Sciatic nerve (tissue), 2 donors: ENCODE measurements at regions not wholly inside any gene's neighbourhood (a gene's known extent, or its start where the extent isn't known, plus 50 kb on each side); places are given as distances from the start of the nearest gene placed in this dataset.
A peak's percentile ranks its signal among the peaks of the same experiment; 100 is the strongest.
"Not testable (repeated sequence)": the region's sequence is repeated elsewhere in the genome, so short reads cannot be mapped to it uniquely, and the experiment has no call there.

Source experiments
- ATAC-seq: fragments of 200-7000 bp; cut with Tn5 transposase; one replicate; pipeline ENCODE4 v1.9.1; 2020; ENCODE audit warnings: mild to moderate bottlenecking, moderate library complexity
- DNase-seq: peaks from one replicate; pipeline ENCODE4 v3.0.0-alpha.2; 2020; ENCODE audit warnings: low spot score
- intact Hi-C: fragments of 100-400 bp; cut with DNase I; formaldehyde crosslinking; loops from one replicate; pipeline ENCODE4 v1.14.2; 2022
- donor health status: DM: no; HTN: no; CAD: no.
- donor health status: DM: no; HTN: no; CAD: no.

- intact Hi-C loops = no loop called here
- ATAC-seq = no peak
- DNase-seq = no peak
Observed at GRCh38 chr10:106032450-106033002, 1132.0 kb downstream of the SORCS1 start.

DNA sequence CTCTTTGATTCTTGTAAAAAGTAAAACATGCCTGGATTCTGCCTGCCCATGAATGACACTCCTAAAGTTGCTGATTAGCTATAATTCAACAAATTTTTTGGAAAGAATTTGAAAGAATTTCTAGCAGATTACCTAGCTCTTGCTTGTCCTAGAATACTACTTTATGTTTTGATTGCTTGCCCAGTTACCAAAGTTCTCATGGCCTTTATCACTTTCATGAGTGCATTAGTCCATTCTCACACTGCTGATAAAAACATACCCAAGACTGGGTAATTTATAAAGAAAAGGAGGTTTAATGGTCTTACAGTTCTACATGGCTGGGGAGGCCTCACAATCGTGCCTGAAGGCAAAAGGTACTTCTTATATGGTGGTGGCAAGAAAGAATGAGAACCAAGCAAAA lies 1137.3 kb downstream of the SORCS1 start:
- intact Hi-C loops = no loop called here
- no peak for DNase-seq
- no peak for ATAC-seq

- intact Hi-C loops = no loop called here
- ATAC-seq (no peak), DNase-seq (no peak)
Observed at GRCh38 chr10:106025208-106025811, 1139.2 kb downstream of the SORCS1 start.

DNA sequence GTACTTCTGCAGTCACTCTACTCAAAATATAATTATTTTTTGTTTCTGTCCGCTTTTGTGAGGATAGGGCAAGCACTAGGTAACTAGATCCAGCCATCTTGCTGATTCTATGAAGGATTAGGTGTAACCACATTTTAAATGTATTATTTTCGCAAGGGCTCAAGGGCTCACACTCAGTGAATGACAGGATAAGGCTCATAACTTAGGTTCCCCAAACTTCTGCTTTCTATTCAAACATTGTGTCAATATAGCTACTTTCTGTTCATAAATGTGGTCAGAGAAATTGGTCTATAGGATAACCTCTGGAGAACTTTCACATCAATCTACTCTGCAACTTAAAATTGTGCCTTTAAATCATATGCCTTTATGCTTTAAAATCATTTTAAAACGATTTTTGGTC lies 1141.2 kb downstream of the SORCS1 start:
- intact Hi-C loops = no loop called here
- DNase-seq (no peak), ATAC-seq (no peak)

DNA sequence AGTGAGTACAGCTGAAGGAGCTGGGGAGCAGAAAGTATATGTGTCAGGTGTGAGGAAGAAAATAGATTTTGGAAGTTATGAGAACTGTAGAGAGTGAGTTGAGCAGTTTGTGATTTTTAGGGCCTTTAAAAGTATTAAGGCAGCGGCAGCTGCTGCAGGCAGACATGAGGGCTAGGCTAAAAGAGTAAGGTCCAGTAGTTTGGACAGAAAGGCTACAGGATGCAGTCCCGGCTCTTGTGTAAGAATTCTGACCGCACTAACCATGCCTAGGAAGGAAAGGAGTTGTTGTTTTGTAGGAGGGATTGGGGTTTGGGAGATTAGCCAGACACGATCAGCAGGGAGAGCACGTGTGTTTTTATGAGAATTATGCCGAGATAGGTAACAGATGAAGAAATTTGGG lies 1144.9 kb downstream of the SORCS1 start:
- intact Hi-C loops, ATAC-seq, DNase-seq: not testable (repeated sequence)

- intact Hi-C loops, DNase-seq, ATAC-seq: not testable (repeated sequence)
Observed at GRCh38 chr10:106015369-106016199, 1148.9 kb downstream of the SORCS1 start.

- intact Hi-C loops = no loop called here
- no peak for DNase-seq
- peak; percentile 59 for ATAC-seq
Observed at GRCh38 chr10:106011250-106011649, 1153.3 kb downstream of the SORCS1 start.

DNA sequence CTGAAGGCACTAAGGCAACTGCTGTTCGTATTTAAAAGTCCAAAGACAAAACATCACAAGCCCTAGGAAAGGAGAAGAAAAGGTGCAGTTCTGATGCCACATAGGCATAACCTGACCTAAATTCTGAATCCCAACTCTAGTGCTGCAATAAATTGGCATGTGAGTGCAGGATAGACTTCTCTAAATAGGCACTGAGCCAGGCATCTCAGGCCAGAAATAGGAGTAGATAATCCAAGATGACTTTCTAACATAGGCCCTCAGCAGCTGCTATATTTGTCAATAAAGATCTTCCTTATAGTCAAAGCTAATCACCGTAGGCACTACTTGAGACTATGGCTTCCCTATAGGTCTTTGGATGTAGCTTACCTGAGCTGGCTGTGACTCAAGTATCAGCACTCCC lies 1163.8 kb downstream of the SORCS1 start:
- ATAC-seq (no peak), DNase-seq (no peak)
- intact Hi-C loops = no loop called here

DNA sequence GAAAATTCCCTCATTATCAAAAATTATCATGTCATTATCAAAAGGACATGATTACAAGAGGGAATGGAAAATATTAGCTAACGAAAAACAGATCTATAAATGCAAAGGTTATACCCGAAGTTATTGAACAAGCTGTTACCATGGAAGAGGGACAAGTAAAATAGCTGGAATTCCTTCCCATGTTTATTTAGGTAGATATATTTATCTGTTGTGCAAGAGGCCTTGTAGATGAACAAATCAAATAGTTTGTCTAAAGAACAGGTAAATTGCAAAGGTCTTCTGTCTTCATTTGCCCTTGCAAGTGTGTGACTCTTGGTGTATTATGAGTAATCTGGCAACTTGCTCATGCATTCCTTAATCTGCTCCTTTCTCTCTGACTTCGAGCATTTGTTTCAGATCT lies 1170.9 kb downstream of the SORCS1 start:
- DNase-seq = no peak
- intact Hi-C loops = no loop called here
- no peak for ATAC-seq

- DNase-seq = no peak
- intact Hi-C loops = no loop called here
- ATAC-seq = no peak
Observed at GRCh38 chr10:105992928-105993327, 1171.6 kb downstream of the SORCS1 start.

- intact Hi-C loops = no loop called here
- ATAC-seq (no peak), DNase-seq (no peak)
Observed at GRCh38 chr10:105990529-105990928, 1174.0 kb downstream of the SORCS1 start.

DNA sequence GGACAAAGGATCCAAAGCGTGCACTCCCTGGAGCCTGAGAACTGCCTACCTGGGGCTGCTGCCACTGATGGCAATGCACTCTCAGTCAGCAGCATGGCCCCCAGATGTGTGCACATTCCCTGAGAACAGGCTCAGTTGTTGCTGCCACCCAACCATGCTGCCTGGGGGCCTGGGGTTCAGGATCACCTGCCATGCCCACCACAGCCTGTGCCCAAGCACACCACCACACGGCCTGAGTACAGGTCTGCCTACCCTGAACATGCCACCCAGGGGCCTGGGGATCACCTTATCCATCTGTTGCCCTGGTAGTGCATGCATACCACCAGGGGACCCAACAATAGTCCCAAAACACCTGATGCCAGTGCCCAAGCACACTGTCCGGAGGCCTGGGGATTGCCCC lies 1174.5 kb downstream of the SORCS1 start:
- DNase-seq = no peak
- ATAC-seq = peak; percentile 11
- intact Hi-C loops = no loop called here

GRCh38 chr10:105988848-105989247 lies 1175.7 kb downstream of the SORCS1 start:
- intact Hi-C loops = no loop called here
- ATAC-seq (peak; percentile 57), DNase-seq (no peak)

GRCh38 chr10:105986912-105987635 lies 1177.4 kb downstream of the SORCS1 start:
- ATAC-seq (peak; percentile 76), DNase-seq (no peak)
- intact Hi-C loops = no loop called here

GRCh38 chr10:105986486-105986885 lies 1178.0 kb downstream of the SORCS1 start:
- ATAC-seq (no peak), DNase-seq (no peak)
- intact Hi-C loops = no loop called here

DNA sequence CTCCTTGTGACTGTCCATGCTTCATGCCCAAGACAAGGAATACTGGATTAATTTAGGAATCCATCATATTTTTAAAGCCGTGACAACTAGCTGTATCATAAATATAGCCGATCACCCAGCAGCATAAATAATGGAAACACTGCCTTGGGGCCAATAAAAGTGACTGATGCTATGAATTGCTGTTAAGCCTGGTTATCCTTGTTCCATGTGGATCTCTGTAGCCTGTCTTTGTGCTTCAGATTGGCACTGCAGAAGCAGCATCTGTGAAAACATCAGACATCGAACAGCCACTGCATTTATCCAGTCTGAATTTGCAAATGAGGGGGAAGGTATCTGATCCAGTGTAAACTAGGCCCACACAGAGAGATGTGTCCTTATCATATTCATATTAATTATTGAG lies 1181.8 kb downstream of the SORCS1 start:
- ATAC-seq (no peak), DNase-seq (no peak)
- intact Hi-C loops = no loop called here

DNA sequence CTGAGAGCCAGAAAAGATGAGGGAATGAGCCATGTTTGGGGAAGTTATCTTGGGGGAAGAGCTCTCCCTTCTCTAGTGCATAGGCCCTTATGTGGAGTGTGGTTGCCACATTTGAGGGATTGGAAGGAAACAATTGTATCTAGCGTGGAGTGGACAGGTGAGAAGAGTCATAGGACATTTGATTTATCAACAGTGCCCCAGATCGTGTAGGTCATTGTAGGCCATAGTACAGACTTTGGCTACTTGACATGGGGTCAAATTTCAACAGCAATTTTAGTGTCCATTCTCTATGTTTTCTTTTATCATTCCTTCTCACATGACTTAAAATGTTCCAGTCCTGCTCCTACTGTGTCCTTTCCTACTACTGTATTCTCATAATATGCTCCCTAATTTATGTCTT lies 1182.8 kb downstream of the SORCS1 start:
- intact Hi-C loops = no loop called here
- ATAC-seq = no peak
- no peak for DNase-seq

- intact Hi-C loops = no loop called here
- DNase-seq (no peak), ATAC-seq (peak; percentile 85)
Observed at GRCh38 chr10:105974803-105975456, 1189.6 kb downstream of the SORCS1 start.

GRCh38 chr10:105973902-105974301 lies 1190.6 kb downstream of the SORCS1 start:
- peak; percentile 23 for ATAC-seq

More at GRCh38 chr10:105973902-105974301, 1190.6 kb downstream of the SORCS1 start:
- no peak for DNase-seq
- intact Hi-C loops = no loop called here
